ENCODE measurements at regions not wholly inside any gene's neighbourhood (a gene's known extent, or its start where the extent isn't known, plus 50 kb on each side); places are given as distances from the start of the nearest gene placed in this dataset.

GRCh38 chr12:4011597-4011996, 138.4 kb upstream of the PARP11 start:
- TF ChIP-seq RAD21 (IDR thresholded peaks at IDR 0.05; ENCODE audit: low read depth) (peak; percentile 15; the same call in 1 of the 2 replicates), EP300 (IDR thresholded peaks at IDR 0.05; ENCODE audit: borderline replicate concordance) (peak; percentile 91), MAX (IDR thresholded peaks at IDR 0.05) (peak; percentile 74; the same call in 1 of the 2 replicates), TAF1 (IDR thresholded peaks at IDR 0.05; ENCODE audit: low read depth) (0 out of 2 replicates have a peak, but pooled peaks have one; percentile 34), YY1 (IDR thresholded peaks at IDR 0.05; ENCODE audit: low read depth) (no peak), CREB1 (IDR thresholded peaks at IDR 0.05; ENCODE audit: low read depth) (no peak), TCF12 (IDR thresholded peaks at IDR 0.05; ENCODE audit: low read depth) (peak; percentile 87)
